Activated T-cell treated with anti-CD3 and anti-CD28 coated beads for 24 hours (primary cell): ENCODE measurements at regions not wholly inside any gene's neighbourhood (a gene's known extent, or its start where the extent isn't known, plus 50 kb on each side); places are given as distances from the start of the nearest gene placed in this dataset.
"Not testable (repeated sequence)": the region's sequence is repeated elsewhere in the genome, so short reads cannot be mapped to it uniquely, and the experiment has no call there.

Experiments used
- DNase-seq: peaks from one replicate; pipeline ENCODE4 v3.0.0-alpha.2; 2020; ENCODE audit warnings: low read depth

- no peak for DNase-seq
Observed at GRCh38 chr5:154546719-154547118, 68.7 kb upstream of the HAND1 start.

DNA sequence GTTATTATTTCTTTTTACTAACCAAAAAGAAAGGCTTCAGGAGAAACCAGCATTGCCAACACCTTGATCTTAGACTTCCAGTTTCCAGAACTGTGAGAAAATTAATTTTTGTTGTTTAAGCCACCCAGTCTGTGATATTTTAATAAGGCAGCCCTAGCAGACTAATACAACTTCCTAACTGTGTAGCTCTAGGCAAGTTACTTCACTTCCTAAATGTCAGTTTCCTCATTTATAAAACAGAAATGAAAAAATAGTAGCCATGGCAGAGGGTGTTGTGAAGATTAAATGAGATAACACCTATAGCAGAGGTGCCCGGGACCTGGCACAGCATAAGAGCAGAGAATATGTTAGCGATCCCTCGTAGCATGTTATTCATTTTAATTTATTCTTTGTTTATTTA, 66.6 kb upstream of the HAND1 start:
- no peak for DNase-seq

DNA sequence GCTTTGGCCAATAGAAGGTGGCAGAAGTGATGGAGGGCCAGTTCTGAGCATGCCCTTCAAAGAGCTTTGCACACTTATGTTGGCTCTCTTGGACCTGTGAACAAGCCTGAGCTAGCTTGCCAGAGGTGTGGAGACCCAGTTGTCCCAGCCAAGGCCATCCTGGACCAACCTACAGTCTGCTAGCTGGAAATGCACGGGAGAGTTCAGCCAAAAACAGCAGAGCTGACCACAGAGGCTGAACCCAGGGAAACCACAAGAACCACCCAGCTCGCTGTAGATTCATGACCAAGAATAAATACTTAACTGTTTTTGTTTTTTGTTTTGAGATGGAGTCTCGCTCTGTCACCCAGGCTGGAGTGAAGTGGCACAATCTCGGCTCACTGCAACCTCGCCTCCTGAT, 65.4 kb upstream of the HAND1 start:
- no peak for DNase-seq

GRCh38 chr5:154542581-154542980, 64.6 kb upstream of the HAND1 start:
- DNase-seq, result no peak

- no peak for DNase-seq
Observed at GRCh38 chr5:154542000-154542399, 64.0 kb upstream of the HAND1 start.

- DNase-seq, result no peak
Observed at GRCh38 chr5:154541553-154541952, 63.5 kb upstream of the HAND1 start.

GRCh38 chr5:154540600-154540999, 62.6 kb upstream of the HAND1 start:
- DNase-seq, result no peak

GRCh38 chr5:154538492-154538891, 60.5 kb upstream of the HAND1 start:
- no peak for DNase-seq

- not testable (repeated sequence) for DNase-seq
Observed at GRCh38 chr5:154536439-154536838, 58.4 kb upstream of the HAND1 start.

DNA sequence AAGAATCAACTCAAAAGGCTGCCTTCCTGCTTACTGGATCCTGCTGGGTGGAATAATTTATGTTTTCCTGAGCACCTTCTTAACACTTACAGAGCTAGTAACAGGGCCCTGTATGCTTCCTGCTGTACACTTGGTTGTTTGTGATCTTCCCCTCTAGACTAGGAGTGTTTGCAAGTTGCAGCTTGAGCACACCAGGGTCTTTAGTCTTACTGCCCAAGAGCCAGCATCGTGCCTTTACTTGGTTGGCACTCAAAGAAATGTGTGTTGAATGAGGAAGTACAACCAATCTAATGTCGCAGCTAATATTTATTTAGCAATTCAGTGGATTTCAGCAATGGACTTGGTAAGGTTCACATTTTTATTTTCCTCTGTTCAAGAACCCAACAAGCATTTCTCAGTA, 57.5 kb upstream of the HAND1 start:
- no peak for DNase-seq

DNA sequence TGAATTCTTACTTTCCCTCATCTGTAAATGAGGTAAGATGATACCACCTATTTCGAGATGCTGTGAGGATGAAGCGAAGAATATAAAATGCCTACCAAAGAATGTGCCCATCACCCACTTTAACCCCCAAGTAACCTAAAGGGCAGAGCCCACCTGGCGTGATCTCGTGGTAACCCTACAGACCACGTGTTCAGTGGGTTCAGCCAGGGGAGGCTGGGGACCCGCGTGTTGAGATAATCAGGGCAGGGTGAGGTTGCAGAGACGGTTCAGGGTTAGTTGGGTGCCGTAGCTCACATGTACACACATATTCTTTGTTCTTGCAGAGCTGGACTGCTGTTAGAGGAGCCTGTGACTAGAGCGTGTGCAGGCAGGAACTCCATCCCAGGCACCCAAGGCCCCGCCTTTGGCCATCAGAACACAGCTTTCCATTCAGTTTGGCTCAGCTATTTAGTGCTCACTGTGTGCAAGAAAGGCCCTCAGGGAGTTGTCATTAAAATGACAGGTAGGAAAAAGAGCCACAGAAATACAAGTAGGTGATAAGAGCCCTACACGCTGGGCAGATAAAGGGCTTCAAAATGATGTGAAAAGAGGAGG, 56.5 kb upstream of the HAND1 start:
- no peak for DNase-seq

DNA sequence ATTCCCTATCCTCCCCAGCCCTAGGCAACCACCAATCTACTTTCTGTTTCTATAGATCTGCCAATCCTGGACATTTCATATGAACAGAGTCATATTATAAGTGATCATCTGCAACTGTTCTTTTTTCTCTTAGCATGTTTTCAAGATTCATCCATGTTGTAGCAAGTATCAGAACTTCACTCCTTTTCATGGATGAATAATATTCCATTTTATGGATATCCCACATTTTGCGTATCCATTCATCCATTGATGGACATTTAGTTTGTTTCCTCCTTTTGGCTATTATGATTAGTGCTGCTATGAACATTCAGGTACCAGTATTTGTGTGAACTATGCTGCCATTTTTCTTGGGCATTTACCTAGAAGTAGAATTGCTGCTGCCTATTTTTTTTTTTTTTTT, 51.3 kb upstream of the HAND1 start:
- DNase-seq, result no peak

GRCh38 chr5:154528005-154528594, 50.1 kb upstream of the HAND1 start:
- no peak for DNase-seq
